Loucy (cell line): ENCODE measurements at regions not wholly inside any gene's neighbourhood (a gene's known extent, or its start where the extent isn't known, plus 50 kb on each side); places are given as distances from the start of the nearest gene placed in this dataset.

Source experiments
- CTCF ChIP-seq: fragments of 200-600 bp; sonication (generic); conservative IDR thresholded peaks from 2 replicates; pipeline ENCODE4 v1.5.1; 2014; ENCODE audit warnings: mild to moderate bottlenecking, antibody characterized with exemption, low read length
- EZH2phosphoT487 ChIP-seq: fragments of 200-600 bp; IDR thresholded peaks from 2 replicates; pipeline ENCODE4 v1.6.1; 2018; ENCODE audit warnings: antibody characterized with exemption, mild to moderate bottlenecking, moderate library complexity, borderline replicate concordance

- no peak for TF ChIP-seq CTCF
- TF ChIP-seq EZH2phosphoT487: no peak
Observed at GRCh38 chr5:44909004-44909403, 100.3 kb downstream of the MRPS30 start.
